B cell (primary cell): ENCODE measurements at regions not wholly inside any gene's neighbourhood (a gene's known extent, or its start where the extent isn't known, plus 50 kb on each side); places are given as distances from the start of the nearest gene placed in this dataset.

Experiments
- ATAC-seq: fragments of 200-7000 bp; cut with Tn5 transposase; one replicate; pipeline ENCODE4 v1.10.0; 2021; ENCODE audit warnings: low read depth, mild to moderate bottlenecking, moderate number of reproducible peaks, moderate library complexity
- CTCF ChIA-PET: fragments of 350-600 bp; sonication (Branson Sonifier 250); formaldehyde crosslinking; loops from one replicate; lab custom pipeline; 2021; ENCODE audit warnings: antibody characterized with exemption, inconsistent platforms; lab: Charles Lee
- POLR2A ChIA-PET: fragments of 350-600 bp; sonication (Branson Sonifier 250); formaldehyde crosslinking; loops from one replicate; lab custom pipeline; 2021; ENCODE audit warnings: antibody characterized with exemption; lab: Charles Lee
- DNase-seq: peaks from one replicate; pipeline ENCODE4 v3.0.0; 2013
- H2AFZ ChIP-seq: 2 replicates; pipeline ENCODE4 v1.6.1; 2012; ENCODE audit warnings: mild to moderate bottlenecking, low read depth, low read length; ENCODE audit not compliant: insufficient read depth, poor library complexity, severe bottlenecking
- H3K27ac ChIP-seq, 2 donors: 1 replicate in 1 of 2; 2 replicates in 1 of 2; pipeline ENCODE4 v1.5.1; 2012 to 2013; ENCODE audit warnings: low read length in 2 of 2, mild to moderate bottlenecking in 2 of 2, moderate library complexity in 1 of 2
- H3K27me3 ChIP-seq, 4 experiments: fragments of 200-600 bp in 1 of 4; sonication (generic) in 1 of 4; replicated peaks in 1 of 4; 1 replicate in 2 of 4; 2 replicates in 2 of 4; pipeline versions ENCODE4 v1.6.1 to v1.7.0; 2013 to 2016; ENCODE audit warnings: low read length in 3 of 4, mild to moderate bottlenecking in 2 of 4, mixed read lengths in 1 of 4, moderate library complexity in 1 of 4; ENCODE audit not compliant: insufficient read depth in 4 of 4, control insufficient read depth in 3 of 4; ENCODE audit errors: control extremely low read depth in 1 of 4
- H3K36me3 ChIP-seq, 2 experiments: replicated peaks in 1 of 2; 1 replicate in 1 of 2; 2 replicates in 1 of 2; pipeline versions ENCODE4 v1.6.1 to v1.7.1; 2013; ENCODE audit warnings: low read length in 1 of 2; ENCODE audit not compliant: insufficient read depth in 2 of 2, control insufficient read depth in 1 of 2; ENCODE audit errors: control extremely low read depth in 1 of 2, extremely low read depth in 1 of 2
- H3K4me1 ChIP-seq, 2 donors: fragments of 200-600 bp in 1 of 2; sonication (generic) in 1 of 2; 1 replicate in 1 of 2; 2 replicates in 1 of 2; pipeline versions ENCODE4 v1.5.1 to v1.6.1; 2013 to 2017; ENCODE audit warnings: low read length in 2 of 2; ENCODE audit not compliant: control insufficient read depth in 2 of 2, insufficient read depth in 2 of 2
- H3K4me2 ChIP-seq: replicated peaks from 2 replicates; pipeline ENCODE3; 2012; ENCODE audit warnings: mild to moderate bottlenecking, low read depth, low read length; ENCODE audit not compliant: poor library complexity, severe bottlenecking
- H3K4me3 ChIP-seq, 5 experiments: fragments of 200-600 bp in 1 of 5; sonication (generic) in 1 of 5; 1 replicate in 3 of 5; 2 replicates in 2 of 5; pipeline versions ENCODE4 v1.5.1 to v1.7.0; 2011 to 2016; ENCODE audit warnings: low read length in 4 of 5, mild to moderate bottlenecking in 4 of 5, low read depth in 2 of 5, control low read depth in 1 of 5, moderate library complexity in 1 of 5; ENCODE audit not compliant: insufficient read depth in 1 of 5; ENCODE audit errors: control extremely low read depth in 1 of 5, extremely low read depth in 1 of 5
- H3K79me2 ChIP-seq: fragments of 200-600 bp; sonication (generic); one replicate; pipeline ENCODE4 v1.6.0; 2016; ENCODE audit warnings: low read length; ENCODE audit not compliant: control insufficient read depth, insufficient read depth
- H3K9ac ChIP-seq: fragments of 200-600 bp; sonication (generic); 2 replicates; pipeline ENCODE4 v1.6.1; 2017; ENCODE audit warnings: mild to moderate bottlenecking, low read length, moderate library complexity
- H3K9me3 ChIP-seq, 3 donors: one replicate each; pipeline versions ENCODE4 v1.6.1 to v1.7.1; 2013; ENCODE audit warnings: low read length in 2 of 3; ENCODE audit not compliant: control insufficient read depth in 2 of 3, insufficient read depth in 1 of 3; ENCODE audit errors: control extremely low read depth in 1 of 3
- H4K20me1 ChIP-seq: 2 replicates; pipeline ENCODE4 v1.6.0; 2012; ENCODE audit warnings: mild to moderate bottlenecking, low read length; ENCODE audit not compliant: insufficient read depth, control insufficient read depth, poor library complexity, severe bottlenecking
- H3K27ac Mint-ChIP-seq: one replicate; pipeline ENCODE4 v1.8.0; 2021; ENCODE audit warnings: mixed read lengths
- H3K27me3 Mint-ChIP-seq: one replicate; pipeline ENCODE4 v1.8.0; 2021; ENCODE audit warnings: mixed read lengths
- H3K4me1 Mint-ChIP-seq: one replicate; pipeline ENCODE4 v1.8.0; 2021; ENCODE audit warnings: mixed read lengths
- H3K4me3 Mint-ChIP-seq: one replicate; pipeline ENCODE4 v1.8.0; 2021; ENCODE audit warnings: mixed read lengths
- H3K9me3 Mint-ChIP-seq: one replicate; pipeline ENCODE4 v1.8.0; 2022; ENCODE audit warnings: mixed read lengths; ENCODE audit not compliant: insufficient read depth
- EZH2 ChIP-seq: IDR thresholded peaks from 2 replicates; pipeline ENCODE4 v1.6.1; 2012; ENCODE audit warnings: borderline replicate concordance, low read depth, mild to moderate bottlenecking, moderate library complexity, low read length; ENCODE audit not compliant: insufficient read depth, poor library complexity, severe bottlenecking
- WGBS: methylation state at CpG from one replicate; pipeline ENCODE4 v1.1.5; 2013; ENCODE audit warnings: missing lambda C conversion rate; ENCODE audit not compliant: insufficient coverage; 5-methylcytosine and 5-hydroxymethylcytosine counted together
- intact Hi-C: fragments of 100-400 bp; cut with micrococcal nuclease; formaldehyde crosslinking; loops from one replicate; pipeline ENCODE4 v1.10.0; 2022
- TF ChIP-seq, protein P1 (sequence below): fragments of 200-600 bp; IDR thresholded peaks from one replicate; pipeline ENCODE4 v1.8.0; 2022; ENCODE audit warnings: antibody characterized with exemption, mild to moderate bottlenecking

DNA sequence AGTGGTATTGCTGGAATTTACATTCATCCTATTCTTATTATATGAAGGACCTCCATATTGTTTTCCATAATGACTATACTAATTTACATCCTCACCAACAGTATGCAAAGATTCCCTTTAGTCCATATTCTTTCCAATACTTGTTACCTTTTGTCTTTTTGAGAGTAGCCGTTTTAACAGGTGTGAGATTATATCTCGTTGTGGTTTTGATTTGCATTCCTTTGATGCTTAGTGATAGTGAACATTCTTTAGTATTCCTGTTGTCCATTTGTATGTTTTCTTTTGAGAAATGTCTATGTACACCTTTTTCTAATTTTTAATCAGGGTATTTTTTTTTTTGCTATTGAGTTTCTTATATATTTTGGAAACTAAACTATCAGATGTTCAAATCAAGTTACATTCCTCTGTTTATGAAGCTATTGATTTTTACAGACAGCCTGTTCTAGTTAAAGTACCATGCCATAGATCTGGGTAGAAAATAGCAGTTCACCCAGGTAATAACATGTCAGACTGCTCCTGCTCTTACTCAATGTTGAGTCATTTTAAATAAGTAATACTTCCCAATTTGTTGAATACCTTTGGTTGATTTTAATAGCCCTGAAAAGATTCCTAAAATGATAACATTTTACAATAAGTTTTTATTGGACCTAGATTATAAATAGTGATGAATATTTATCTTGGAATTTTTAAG is 1108.7 kb downstream of the NCAM2 start:
- Histone ChIP-seq H3K4me3 (no peak overlapping the region), H3K4me1 (no peaks in the 10 kb centered on the region), H2AFZ (no peak overlapping the region), H3K9ac (no peak overlapping the region), H3K27me3 (no peaks in the 10 kb centered on the region), H4K20me1 (no peaks in the 10 kb centered on the region), H3K36me3 (no peaks in the 10 kb centered on the region), H3K79me2 (no peaks in the 10 kb centered on the region), H3K9me3 (no peaks in the 10 kb centered on the region), H3K27ac (no peak overlapping the region), H3K4me2 (no peak overlapping the region)
- no peak overlapping the region for H3K4me3 Mint-ChIP-seq
- H3K9me3 Mint-ChIP-seq = no peaks in the 10 kb centered on the region
- H3K4me1 Mint-ChIP-seq = no peaks in the 10 kb centered on the region
- DNase-seq = no peak
- no peak overlapping the region for H3K27ac Mint-ChIP-seq
- TF ChIP-seq EZH2 = no peak
- TF ChIP-seq, protein P1, sequence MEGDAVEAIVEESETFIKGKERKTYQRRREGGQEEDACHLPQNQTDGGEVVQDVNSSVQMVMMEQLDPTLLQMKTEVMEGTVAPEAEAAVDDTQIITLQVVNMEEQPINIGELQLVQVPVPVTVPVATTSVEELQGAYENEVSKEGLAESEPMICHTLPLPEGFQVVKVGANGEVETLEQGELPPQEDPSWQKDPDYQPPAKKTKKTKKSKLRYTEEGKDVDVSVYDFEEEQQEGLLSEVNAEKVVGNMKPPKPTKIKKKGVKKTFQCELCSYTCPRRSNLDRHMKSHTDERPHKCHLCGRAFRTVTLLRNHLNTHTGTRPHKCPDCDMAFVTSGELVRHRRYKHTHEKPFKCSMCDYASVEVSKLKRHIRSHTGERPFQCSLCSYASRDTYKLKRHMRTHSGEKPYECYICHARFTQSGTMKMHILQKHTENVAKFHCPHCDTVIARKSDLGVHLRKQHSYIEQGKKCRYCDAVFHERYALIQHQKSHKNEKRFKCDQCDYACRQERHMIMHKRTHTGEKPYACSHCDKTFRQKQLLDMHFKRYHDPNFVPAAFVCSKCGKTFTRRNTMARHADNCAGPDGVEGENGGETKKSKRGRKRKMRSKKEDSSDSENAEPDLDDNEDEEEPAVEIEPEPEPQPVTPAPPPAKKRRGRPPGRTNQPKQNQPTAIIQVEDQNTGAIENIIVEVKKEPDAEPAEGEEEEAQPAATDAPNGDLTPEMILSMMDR = no peak
- WGBS = no CpG with 5 or more reads among the region's 2 CpGs
- intact Hi-C loops = no loop called here
- no peak for ATAC-seq
- no peaks in the 10 kb centered on the region for H3K27me3 Mint-ChIP-seq
- POLR2A ChIA-PET = no interaction called here
- CTCF ChIA-PET = no interaction called here

DNA sequence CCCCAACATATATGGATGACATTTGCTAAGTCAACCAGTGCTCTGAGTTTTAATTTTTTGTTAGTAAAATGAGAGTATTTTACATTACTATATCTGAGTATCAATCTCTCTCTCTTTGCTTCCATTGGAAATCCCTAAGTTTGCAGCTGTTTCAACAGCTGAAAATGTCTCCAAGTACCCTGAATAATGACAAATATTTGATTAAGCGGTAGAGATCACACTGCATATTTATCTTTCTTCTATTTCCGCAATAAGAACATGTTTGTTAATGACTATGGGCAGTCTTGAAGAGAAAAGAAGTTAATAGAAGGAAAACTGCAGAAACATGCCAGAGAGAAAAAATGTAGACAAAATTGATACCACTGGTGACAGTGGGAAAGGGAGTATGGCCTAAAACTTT is 1117.5 kb downstream of the NCAM2 start:
- Histone ChIP-seq H3K79me2 (no peaks in the 10 kb centered on the region), H3K4me3 (no peak overlapping the region), H4K20me1 (no peaks in the 10 kb centered on the region), H3K4me1 (no peaks in the 10 kb centered on the region), H3K27ac (no peak overlapping the region), H3K36me3 (no peaks in the 10 kb centered on the region), H3K9me3 (peaks cover 0 to 8% (median 1%) of the 10 kb centered on the region in 3 donors), H3K9ac (no peak overlapping the region), H3K4me2 (no peak overlapping the region), H3K27me3 (no peaks in the 10 kb centered on the region), H2AFZ (no peak overlapping the region)
- Mint-ChIP-seq H3K4me3 (no peak overlapping the region), H3K4me1 (no peaks in the 10 kb centered on the region), H3K9me3 (no peaks in the 10 kb centered on the region), H3K27ac (no peak overlapping the region), H3K27me3 (no peaks in the 10 kb centered on the region)
- DNase-seq (no peak), ATAC-seq (no peak)
- POLR2A ChIA-PET = no interaction called here
- no CpG with 5 or more reads among the region's 2 CpGs for WGBS
- TF ChIP-seq EZH2 = no peak
- TF ChIP-seq, protein P1 = no peak
- intact Hi-C loops = no loop called here
- CTCF ChIA-PET = no interaction called here
